SK-N-MC (cell line): ENCODE measurements at regions not wholly inside any gene's neighbourhood (a gene's known extent, or its start where the extent isn't known, plus 50 kb on each side); places are given as distances from the start of the nearest gene placed in this dataset.

Experiments used
- EZH2 ChIP-seq: fragments of 200-600 bp; sonication (generic); IDR thresholded peaks from one replicate; pipeline ENCODE4 v1.6.1; 2017; ENCODE audit warnings: antibody characterized with exemption
- FOXP2 ChIP-seq: optimal IDR thresholded peaks from 2 replicates; pipeline ENCODE3; 2011; ENCODE audit warnings: mild to moderate bottlenecking, moderate library complexity; ENCODE audit not compliant: insufficient read depth; ENCODE audit errors: extremely low read length, control extremely low read depth
- POLR2AphosphoS5 ChIP-seq: IDR thresholded peaks from 2 replicates; pipeline ENCODE4 v1.6.1; 2012; ENCODE audit warnings: mild to moderate bottlenecking, low read depth, low read length, borderline replicate concordance

DNA sequence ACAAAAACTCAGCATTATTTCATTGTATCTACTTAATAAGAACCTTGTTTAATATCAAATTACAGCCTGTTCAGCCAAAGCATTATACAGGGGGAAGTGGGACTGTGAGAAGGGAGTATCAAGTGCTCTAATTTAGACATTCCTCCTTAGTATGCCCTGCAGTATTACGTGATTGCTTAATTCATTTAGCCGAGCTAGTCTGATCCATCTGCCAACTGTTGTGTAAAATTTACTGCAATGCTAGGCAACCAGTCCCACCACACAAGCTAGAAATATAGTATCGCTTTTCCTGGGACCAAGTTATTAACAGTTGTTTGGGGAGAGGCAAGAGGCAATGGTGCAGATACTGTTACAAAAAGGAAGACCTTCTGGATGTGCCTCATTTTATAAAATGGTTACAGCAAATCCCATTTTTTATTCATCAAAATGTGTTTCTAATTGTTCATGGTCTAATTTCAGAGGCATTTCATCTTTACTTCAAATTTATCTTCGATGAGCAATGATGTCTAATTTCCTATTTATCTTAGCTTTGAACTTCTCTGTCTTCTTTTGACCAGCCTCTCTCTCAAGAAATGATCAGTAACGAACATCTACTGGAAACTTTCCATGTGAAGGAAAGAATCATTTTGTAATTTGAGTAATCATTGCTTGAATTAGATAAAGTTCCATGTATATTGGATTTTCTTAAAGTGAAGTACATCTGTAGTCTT, 283.3 kb downstream of the DUSP10 start:
- TF ChIP-seq EZH2 (no peak), POLR2AphosphoS5 (no peak), FOXP2 (no peak)
